AG04449 (cell line): ENCODE measurements at regions not wholly inside any gene's neighbourhood (a gene's known extent, or its start where the extent isn't known, plus 50 kb on each side); places are given as distances from the start of the nearest gene placed in this dataset.

Source experiments
- CTCF ChIA-PET: fragments of 350-600 bp; formaldehyde crosslinking; extraction: SDS; loops from one replicate; lab custom pipeline; 2021; ENCODE audit warnings: antibody characterized with exemption; lab: Yijun Ruan, JAX
- POLR2A ChIA-PET: fragments of 400-600, 350-600 bp; formaldehyde crosslinking; extraction: SDS; loops from one replicate; lab custom pipeline; 2020; ENCODE audit warnings: antibody characterized with exemption, inconsistent platforms; lab: Yijun Ruan, JAX
- DNase-seq: peaks from one replicate; pipeline ENCODE4 v3.0.0-alpha.2; 2010; ENCODE audit warnings: low read depth, low spot score
- H3K4me3 ChIP-seq: 2 replicates; pipeline ENCODE4 v1.5.1; 2011; ENCODE audit warnings: low read depth, mild to moderate bottlenecking, control low read depth, low read length
- CTCF ChIP-seq: IDR thresholded peaks from one replicate; pipeline ENCODE4 v1.5.1; 2011; ENCODE audit warnings: mild to moderate bottlenecking, moderate library complexity, low read length, control low read depth, inconsistent platforms; ENCODE audit not compliant: insufficient read depth; ENCODE audit errors: missing control alignments

GRCh38 chr15:46861796-46862195, 855.5 kb upstream of the SEMA6D start:
- no peak for TF ChIP-seq CTCF
- no peak overlapping the region for H3K4me3 ChIP-seq
- ChIA-PET CTCF (no interaction called here), POLR2A (no interaction called here)
- DNase-seq, result no peak

DNA sequence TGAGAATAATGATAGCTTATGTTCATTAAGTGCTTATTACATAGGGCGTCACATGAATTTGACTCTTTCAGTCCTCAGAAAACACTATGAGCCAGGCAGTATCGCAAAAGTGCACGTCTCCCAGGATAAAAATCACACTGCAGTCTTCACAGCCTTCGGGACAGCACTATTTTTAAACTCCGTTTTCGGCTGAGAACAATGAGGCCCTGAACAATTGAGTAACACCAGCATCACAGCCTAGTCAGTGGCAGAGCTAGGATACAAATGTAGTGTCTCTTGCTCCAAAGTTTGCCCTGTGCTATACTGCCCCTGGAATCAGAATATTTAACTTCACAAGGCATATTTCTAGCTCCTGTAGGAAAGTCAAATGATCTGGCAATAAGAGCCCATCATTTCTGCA, 852.1 kb upstream of the SEMA6D start:
- no peak overlapping the region for H3K4me3 ChIP-seq
- TF ChIP-seq CTCF, result no peak
- CTCF ChIA-PET, result no interaction called here
- POLR2A ChIA-PET, result interaction anchor here (0.6 kb wide), 1 partner anchor 15 kb away, joined by 3 read pairs; no protein-coding TSS in a partner anchor
- no peak for DNase-seq

- POLR2A ChIA-PET, result no interaction called here
- TF ChIP-seq CTCF, result no peak
- CTCF ChIA-PET, result no interaction called here
- no peak overlapping the region for H3K4me3 ChIP-seq
- no peak for DNase-seq
Measured at GRCh38 chr15:46872286-46872980, 844.9 kb upstream of the SEMA6D start.

DNA sequence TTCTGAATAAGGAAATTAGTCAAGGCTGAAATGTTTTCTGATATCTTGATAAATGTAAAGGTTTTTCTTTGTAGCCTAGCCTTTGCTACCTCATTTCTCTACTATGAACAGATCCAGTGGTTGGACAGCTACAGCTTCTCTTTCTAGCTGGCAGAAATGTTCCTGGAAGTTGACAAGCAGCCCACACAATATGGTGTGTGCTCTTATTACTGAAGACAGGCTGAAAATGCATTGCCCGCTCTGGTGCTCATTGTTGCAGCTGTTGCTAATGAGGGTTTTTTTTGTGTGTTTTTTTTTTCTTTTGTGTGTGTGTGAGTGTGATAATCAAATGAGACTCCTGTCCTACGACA, 844.3 kb upstream of the SEMA6D start:
- no peak for TF ChIP-seq CTCF
- ChIA-PET POLR2A (no interaction called here), CTCF (no interaction called here)
- H3K4me3 ChIP-seq, result no peak overlapping the region
- DNase-seq, result no peak

- no peak overlapping the region for H3K4me3 ChIP-seq
- TF ChIP-seq CTCF, result no peak
- ChIA-PET CTCF (no interaction called here), POLR2A (interaction anchor here (0.6 kb wide), 1 partner anchor 14 kb away, joined by 3 read pairs; no protein-coding TSS in a partner anchor)
- DNase-seq, result no peak
Measured at GRCh38 chr15:46879032-46879770, 838.1 kb upstream of the SEMA6D start.

DNA sequence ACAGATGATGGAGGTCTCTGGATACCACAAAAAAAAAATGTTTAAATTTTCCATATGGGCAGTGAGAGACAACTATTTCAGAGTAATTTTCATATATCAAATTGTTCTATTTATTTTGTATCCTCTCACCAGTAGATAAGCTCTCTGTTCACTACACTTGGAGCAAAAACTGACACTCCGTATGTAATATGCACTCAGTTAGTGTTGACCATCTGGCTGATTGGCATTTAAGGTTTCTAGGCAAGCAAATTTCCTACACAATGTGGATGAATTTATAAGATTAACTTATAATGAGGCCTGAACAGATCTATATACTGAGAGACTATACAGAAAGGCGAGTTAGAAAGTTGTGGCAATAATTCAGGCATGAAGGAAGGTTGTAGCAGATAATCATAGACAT, 836.5 kb upstream of the SEMA6D start:
- no peak overlapping the region for H3K4me3 ChIP-seq
- no peak for DNase-seq
- CTCF ChIA-PET, result no interaction called here
- TF ChIP-seq CTCF, result no peak
- POLR2A ChIA-PET, result no interaction called here
